ENCODE measurements at regions not wholly inside any gene's neighbourhood (a gene's known extent, or its start where the extent isn't known, plus 50 kb on each side); places are given as distances from the start of the nearest gene placed in this dataset.

- TF ChIP-seq FOXM1 (IDR thresholded peaks at IDR 0.05; ENCODE audit: borderline replicate concordance, low read depth) (no peak), REST (IDR thresholded peaks at IDR 0.05; ENCODE audit: low read depth) (no peak), RAD21 (IDR thresholded peaks at IDR 0.05; ENCODE audit: low read depth) (no peak), TCF12 (IDR thresholded peaks at IDR 0.05; ENCODE audit: low read depth) (no peak), USF1 (IDR thresholded peaks at IDR 0.05) (no peak), CREB1 (IDR thresholded peaks at IDR 0.05; ENCODE audit: low read depth) (no peak), TAF1 (IDR thresholded peaks at IDR 0.05; ENCODE audit: low read depth) (no peak), ZBTB7A (IDR thresholded peaks at IDR 0.05; ENCODE audit: low read depth) (no peak), CEBPB (IDR thresholded peaks at IDR 0.05) (no peak)
These were observed 178.5 kb downstream of the PRR20E start for GRCh38 chr13:57345526-57345925.
